Testis (tissue), 2 donors: ENCODE measurements at regions not wholly inside any gene's neighbourhood (a gene's known extent, or its start where the extent isn't known, plus 50 kb on each side); places are given as distances from the start of the nearest gene placed in this dataset.

Experiments
- DNase-seq: peaks from one replicate; pipeline ENCODE4 v3.0.0-alpha.2; 2019
- H3K27ac ChIP-seq, 2 donors: fragments of 200-600 bp; sonication (generic); one replicate each; pipeline ENCODE4 v1.5.1; 2019
- H3K27me3 ChIP-seq: fragments of 200-600 bp; sonication (generic); one replicate; pipeline ENCODE4 v1.5.1; 2019
- H3K36me3 ChIP-seq: fragments of 200-600 bp; sonication (generic); one replicate; pipeline ENCODE4 v1.5.1; 2017; ENCODE audit warnings: low read depth; ENCODE audit errors: missing control alignments
- H3K4me1 ChIP-seq: fragments of 200-600 bp; sonication (generic); one replicate; pipeline ENCODE4 v1.5.1; 2019
- H3K4me3 ChIP-seq, 2 donors: fragments of 200-600 bp; sonication (generic); one replicate each; pipeline ENCODE4 v1.5.1; 2017 to 2019
- H3K9me3 ChIP-seq: fragments of 200-600 bp; sonication (generic); one replicate; pipeline ENCODE4 v1.5.1; 2017
- CTCF ChIP-seq, 3 experiments: fragments of 450-650 bp in 2 of 3; fragments of 200-600 bp in 1 of 3; sonication (generic) in 1 of 3; IDR thresholded peaks; one replicate each; pipeline ENCODE4 v1.5.1; 2016 to 2019; ENCODE audit warnings: antibody characterized with exemption in 3 of 3, mild to moderate bottlenecking in 2 of 3, moderate library complexity in 1 of 3
- POLR2A ChIP-seq: fragments of 450-650 bp; IDR thresholded peaks from one replicate; pipeline ENCODE4 v1.6.1; 2017; ENCODE audit warnings: antibody characterized with exemption, mild to moderate bottlenecking, moderate library complexity
- WGBS, 2 donors: methylation state at CpG; one replicate each; pipeline ENCODE4 v1.1.5; 2018; 5-methylcytosine and 5-hydroxymethylcytosine counted together
- intact Hi-C: fragments of 100-400 bp; cut with DNase I; formaldehyde crosslinking; loops from one replicate; pipeline ENCODE4 v1.15.1; 2023; ENCODE audit warnings: low total_unique reads

- no peak for TF ChIP-seq CTCF (IDR thresholded peaks at IDR 0.05)
- TF ChIP-seq POLR2A, result no peak
Measured at GRCh38 chr1:229199261-229200243, 71.4 kb upstream of the RAB4A start.

GRCh38 chr1:229203030-229203751 is 67.7 kb upstream of the RAB4A start:
- Histone ChIP-seq H3K4me1 (peaks cover 14% of the 10 kb centered on the region), H3K36me3 (no peaks in the 10 kb centered on the region), H3K27ac (no peak overlapping the region), H3K4me3 (no peak overlapping the region), H3K27me3 (no peaks in the 10 kb centered on the region), H3K9me3 (no peaks in the 10 kb centered on the region)
- intact Hi-C loops, result no loop called here
- 81 to 92% methylated on average over 3 to 5 of the region's 5 CpGs for WGBS, 2 donors
- DNase-seq, result peak; percentile 74
- no peak for TF ChIP-seq CTCF (IDR thresholded peaks at IDR 0.05)
- no peak for TF ChIP-seq POLR2A

More at GRCh38 chr1:229199261-229200243, 71.4 kb upstream of the RAB4A start:
- no peaks in the 10 kb centered on the region for H3K27me3 ChIP-seq
- H3K36me3 ChIP-seq, result no peaks in the 10 kb centered on the region
- peaks cover 2% of the 10 kb centered on the region for H3K4me1 ChIP-seq
- no peak for DNase-seq
- H3K4me3 ChIP-seq, result no peak overlapping the region
- no peaks in the 10 kb centered on the region for H3K9me3 ChIP-seq
- intact Hi-C loops, result no loop called here
- WGBS, 2 donors, result 68 to 69% methylated on average over 12 to 16 of the region's 16 CpGs
- H3K27ac ChIP-seq, result no peak overlapping the region

- Histone ChIP-seq H3K4me3 (no peak overlapping the region), H3K4me1 (peaks cover 16% of the 10 kb centered on the region), H3K27me3 (no peaks in the 10 kb centered on the region), H3K27ac (no peak overlapping the region), H3K36me3 (no peaks in the 10 kb centered on the region), H3K9me3 (no peaks in the 10 kb centered on the region)
- intact Hi-C loops, result no loop called here
- 87 to 93% methylated on average over 10 to 11 of the region's 11 CpGs for WGBS, 2 donors
- DNase-seq, result no peak
- TF ChIP-seq POLR2A, result no peak
- TF ChIP-seq CTCF (IDR thresholded peaks at IDR 0.05), result no peak
Measured at GRCh38 chr1:229203991-229204632, 66.8 kb upstream of the RAB4A start.

GRCh38 chr1:229204921-229205777 is 65.8 kb upstream of the RAB4A start:
- intact Hi-C loops, result no loop called here
- no peaks in the 10 kb centered on the region for H3K9me3 ChIP-seq
- DNase-seq, result no peak
- H3K27me3 ChIP-seq, result no peaks in the 10 kb centered on the region
- H3K36me3 ChIP-seq, result no peaks in the 10 kb centered on the region
- H3K4me1 ChIP-seq, result peaks cover 26% of the 10 kb centered on the region
- no peak overlapping the region for H3K27ac ChIP-seq
- TF ChIP-seq POLR2A (no peak), CTCF (IDR thresholded peaks at IDR 0.05) (no peak)
- 42 to 62% methylated on average over 17 of the region's 17 CpGs for WGBS, 2 donors
- no peak overlapping the region for H3K4me3 ChIP-seq
